ENCODE measurements at regions not wholly inside any gene's neighbourhood (a gene's known extent, or its start where the extent isn't known, plus 50 kb on each side); places are given as distances from the start of the nearest gene placed in this dataset.

GRCh38 chr6:22218410-22218809, 78.4 kb downstream of the PRL start:
- Histone ChIP-seq H3K9me2 (no peaks in the 10 kb centered on the region), H3K9ac (no peak overlapping the region), H3K4me2 (no peak overlapping the region), H3K4me3 (ENCODE audit: low read depth in 2 of 2, low read length in 1 of 2) (no peak overlapping the region), H3K79me2 (ENCODE audit: insufficient read depth) (no peaks in the 10 kb centered on the region), H3K9me3 (no peaks in the 10 kb centered on the region), H4K20me1 (ENCODE audit: insufficient read depth) (no peaks in the 10 kb centered on the region), H3K27me3 (ENCODE audit: insufficient read depth) (no peaks in the 10 kb centered on the region), H3K36me3 (replicated peaks in 1 of 2; ENCODE audit: control insufficient read depth in 1 of 2, insufficient read depth in 2 of 2, low read length in 1 of 2) (no peaks in the 10 kb centered on the region), H3K4me1 (ENCODE audit: control insufficient read depth in 1 of 2, insufficient read depth in 2 of 2, low read depth in 1 of 2, low read length in 1 of 2) (peaks cover 0 to 6% of the 10 kb centered on the region in 2 experiments; a peak in 1 of 4 replicates), H2AFZ (ENCODE audit: low read depth) (no peak overlapping the region), H3K27ac (ENCODE audit: low read depth in 2 of 2, low read length in 1 of 2) (no peak overlapping the region), H3F3A (replicated peaks; ENCODE audit: insufficient read depth) (peaks cover 6% of the 10 kb centered on the region)
- ChIA-PET CTCF (no interaction called here), POLR2A (no interaction called here)
- no peak for TF ChIP-seq GABPA (IDR thresholded peaks at IDR 0.05; ENCODE audit: low read depth)
- no peak for TF ChIP-seq SMC3 (IDR thresholded peaks at IDR 0.05; ENCODE audit: low read depth, low read length)
- no peak for TF ChIP-seq POLR2AphosphoS5 (IDR thresholded peaks at IDR 0.05; ENCODE audit: low read depth, low read length)
- no peak for TF ChIP-seq YY1 (IDR thresholded peaks at IDR 0.05; ENCODE audit: low read depth)
- no peak for TF ChIP-seq RFX5 (IDR thresholded peaks at IDR 0.05; ENCODE audit: low read length)
- TF ChIP-seq RXRA (IDR thresholded peaks at IDR 0.05; ENCODE audit: borderline replicate concordance, low read depth): no peak
- TF ChIP-seq MEF2A (IDR thresholded peaks at IDR 0.05; ENCODE audit: borderline replicate concordance, low read depth): no peak
- no peak for TF ChIP-seq TEAD4 (IDR thresholded peaks at IDR 0.05; ENCODE audit: borderline replicate concordance, insufficient read depth)
- TF ChIP-seq ZBTB33 (IDR thresholded peaks at IDR 0.05; ENCODE audit: borderline replicate concordance, low read depth): no peak
- no peak for TF ChIP-seq NRF1 (IDR thresholded peaks at IDR 0.05; ENCODE audit: low read depth, low read length)
- no peak for TF ChIP-seq FOXM1 (IDR thresholded peaks at IDR 0.05; ENCODE audit: low read depth)
- TF ChIP-seq EP300 (IDR thresholded peaks at IDR 0.05; ENCODE audit: borderline replicate concordance in 1 of 2, low read depth in 1 of 2, low read length in 1 of 2): no peak
- no peak for TF ChIP-seq MAX (IDR thresholded peaks at IDR 0.05; ENCODE audit: low read depth)
- TF ChIP-seq EZH2phosphoT487 (IDR thresholded peaks at IDR 0.05; ENCODE audit: borderline replicate concordance, low read depth): no peak
- TF ChIP-seq CTCF (IDR thresholded peaks at IDR 0.05): no peak
- no peak for TF ChIP-seq IRF3 (IDR thresholded peaks at IDR 0.05; ENCODE audit: low read depth, low read length)
- no peak for TF ChIP-seq NFIC (IDR thresholded peaks at IDR 0.05; ENCODE audit: borderline replicate concordance)
- no peak for DNase-seq
- 87% methylated on average over 3 of the region's 3 CpGs for WGBS (ENCODE audit: low lambda C conversion rate)
